CD4-positive, alpha-beta T cell treated with Interleukin-2 at 100 ng/mL for 4 hours (primary cell): ENCODE measurements at regions not wholly inside any gene's neighbourhood (a gene's known extent, or its start where the extent isn't known, plus 50 kb on each side); places are given as distances from the start of the nearest gene placed in this dataset.

ENCODE experiments used
- DNase-seq: peaks from one replicate; pipeline ENCODE4 v3.0.0-alpha.2; 2020; ENCODE audit warnings: low spot score

DNA sequence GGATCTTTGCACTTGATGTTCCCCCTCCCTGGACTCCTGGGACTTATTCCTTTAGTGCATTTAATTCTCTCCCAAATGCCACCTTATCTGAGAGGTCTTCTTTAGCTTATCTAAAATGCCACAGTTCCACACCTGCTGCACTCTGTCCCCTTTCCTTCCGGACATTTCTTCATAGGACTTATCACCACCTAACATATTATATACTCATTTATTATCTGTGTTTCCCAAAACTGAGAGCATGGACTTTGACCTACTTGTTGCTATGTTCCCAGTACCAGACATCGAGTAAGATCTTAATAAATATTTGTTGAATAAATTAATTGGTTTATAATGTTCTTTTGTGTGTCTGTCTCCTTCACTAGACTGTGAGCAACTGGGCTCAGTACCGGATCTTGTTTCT is 585.3 kb downstream of the INSC start:
- no peak for DNase-seq

DNA sequence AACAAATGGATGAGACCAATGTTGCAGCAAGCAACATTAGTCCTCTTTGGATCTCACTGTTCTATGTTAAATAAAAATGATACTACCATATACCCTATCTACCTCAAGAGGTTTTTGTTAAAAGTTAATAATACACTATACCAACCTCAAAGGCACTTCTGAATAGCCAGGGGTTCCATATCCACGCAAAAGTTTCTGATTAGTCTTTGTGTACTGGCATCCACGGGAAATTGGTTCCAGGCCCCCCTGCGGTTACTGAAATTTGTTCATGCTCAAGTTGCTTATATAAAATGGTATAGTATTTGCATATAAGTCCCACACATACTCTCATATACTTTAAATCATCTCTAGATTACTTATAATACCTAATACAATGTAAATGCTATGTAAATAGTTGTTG is 585.7 kb downstream of the INSC start:
- DNase-seq = no peak

DNA sequence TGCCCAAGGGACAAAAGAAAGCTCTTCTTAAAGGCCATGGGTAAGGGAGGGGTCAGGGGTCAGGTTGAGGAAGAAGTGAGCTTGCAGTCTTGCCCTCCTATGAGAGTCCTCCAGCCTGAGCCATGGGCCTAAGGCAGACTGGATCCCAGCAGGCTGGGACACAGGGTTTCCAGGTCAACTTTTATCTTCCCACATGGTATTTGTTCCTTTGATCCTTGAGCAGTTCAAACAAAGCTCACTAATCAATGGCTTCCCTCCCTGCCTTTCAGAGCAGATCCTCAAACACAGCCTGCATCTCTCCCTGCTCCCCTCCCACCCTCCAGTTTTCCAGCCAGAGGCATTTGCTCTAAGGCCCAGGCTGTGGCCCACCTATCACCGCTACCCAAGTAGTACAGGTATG is 589.3 kb downstream of the INSC start:
- DNase-seq = no peak

DNA sequence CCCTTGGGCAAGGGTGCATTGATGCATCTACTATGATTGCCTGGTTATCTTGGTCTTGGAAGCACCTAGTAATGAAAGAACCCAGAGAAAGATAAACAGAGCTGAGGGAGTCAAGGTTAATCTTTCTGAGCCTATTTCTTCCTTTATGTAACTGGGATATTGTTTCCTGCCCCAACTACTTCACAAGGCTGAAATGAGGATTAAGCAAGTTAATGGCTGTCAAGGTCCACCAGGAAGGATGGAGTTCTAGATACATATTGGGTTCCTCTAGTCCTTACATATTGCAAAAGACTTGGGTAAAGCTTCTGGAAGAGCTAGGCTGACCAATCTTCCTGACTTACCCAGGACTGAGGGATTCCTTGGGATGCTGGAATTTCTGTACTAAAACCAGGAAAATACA is 589.8 kb downstream of the INSC start:
- no peak for DNase-seq

DNA sequence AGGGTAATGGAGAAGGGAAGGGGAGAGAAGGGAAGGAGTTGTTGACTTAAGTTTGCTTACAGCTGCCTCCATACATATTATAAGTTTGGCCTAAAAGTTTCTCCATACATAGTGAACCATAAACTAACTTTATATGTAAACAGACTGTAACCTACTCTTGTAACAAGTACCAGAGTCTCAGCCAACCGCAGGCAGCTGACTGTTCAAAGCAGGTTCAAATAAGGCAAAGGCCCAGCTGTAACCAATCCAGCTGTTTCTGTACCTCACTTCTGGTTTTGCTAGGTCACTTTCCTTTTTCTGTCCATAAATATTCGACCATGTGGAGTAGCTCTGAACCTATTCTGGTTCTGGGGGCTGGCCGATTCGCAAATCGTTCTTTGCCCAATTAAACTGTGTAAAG is 591.2 kb downstream of the INSC start:
- DNase-seq = no peak

DNA sequence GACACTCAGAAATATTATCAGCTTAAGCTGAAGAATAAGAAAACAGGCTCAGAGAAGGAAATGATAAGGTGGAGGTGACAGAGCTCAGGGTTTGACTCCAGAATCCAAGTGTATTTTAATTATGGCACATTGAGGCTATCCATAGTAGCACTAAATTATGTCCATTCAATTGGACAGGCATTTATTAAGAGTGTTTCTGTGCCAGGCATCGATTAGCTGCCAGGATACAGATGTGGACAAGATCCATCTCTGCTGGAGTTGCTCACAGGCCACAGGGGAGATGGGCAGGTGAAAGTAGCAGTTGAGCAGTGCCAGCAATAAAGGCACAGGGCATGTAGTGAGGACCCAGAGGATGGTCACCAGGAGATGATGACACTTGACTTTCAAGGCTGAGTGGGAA is 592.5 kb downstream of the INSC start:
- DNase-seq = no peak

DNA sequence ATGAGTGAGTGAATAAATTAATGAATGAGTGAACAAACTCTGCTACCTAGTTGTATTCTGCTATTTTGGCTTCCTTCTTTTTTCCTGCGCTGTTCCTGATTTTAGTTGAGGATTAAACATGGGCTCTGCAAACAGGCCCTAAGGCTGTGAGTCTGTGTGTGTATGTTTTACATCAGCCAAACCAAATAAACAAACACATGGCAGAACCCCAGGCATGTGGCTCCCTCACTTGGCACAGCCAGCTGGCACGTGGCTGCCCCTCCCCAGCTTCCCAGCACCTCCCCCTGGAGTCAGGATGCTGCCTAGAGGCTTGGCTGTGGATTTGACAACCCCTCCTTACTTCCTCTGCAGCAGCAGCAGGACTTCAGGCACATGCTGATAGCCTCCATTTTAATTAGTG is 593.2 kb downstream of the INSC start:
- DNase-seq = no peak

DNA sequence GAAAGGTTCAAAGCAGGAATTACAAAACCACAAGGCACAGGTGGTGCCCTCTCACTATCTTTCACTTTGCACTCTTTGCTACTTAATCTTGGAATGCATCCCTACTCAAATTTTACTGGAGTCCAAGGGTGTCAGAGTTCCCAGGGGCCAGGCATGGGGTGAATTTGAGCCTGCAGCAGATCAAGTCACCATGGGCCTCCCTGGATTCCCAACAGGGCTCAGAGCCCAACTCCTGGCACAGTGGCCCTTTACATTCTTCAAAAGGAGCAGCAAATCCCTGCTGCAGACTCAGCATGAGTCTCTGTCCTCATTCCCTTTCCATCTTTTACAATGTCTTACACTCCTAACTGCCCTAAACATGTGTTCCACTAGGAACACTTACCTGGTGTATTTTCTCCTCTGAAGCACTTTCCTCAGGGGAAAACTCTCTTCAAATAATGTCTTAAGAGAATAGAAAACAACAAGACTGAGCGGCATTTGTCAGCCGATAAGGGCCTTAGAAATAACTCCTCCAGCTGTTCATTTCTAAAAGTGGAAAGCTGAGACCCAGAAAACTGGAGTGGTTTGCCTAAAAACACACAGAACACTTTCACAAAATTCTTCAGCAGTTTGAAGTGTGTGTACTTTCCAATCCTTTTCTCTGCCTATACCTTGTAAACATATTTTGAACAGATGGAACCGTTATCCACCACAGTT is 596.0 kb downstream of the INSC start:
- no peak for DNase-seq

DNA sequence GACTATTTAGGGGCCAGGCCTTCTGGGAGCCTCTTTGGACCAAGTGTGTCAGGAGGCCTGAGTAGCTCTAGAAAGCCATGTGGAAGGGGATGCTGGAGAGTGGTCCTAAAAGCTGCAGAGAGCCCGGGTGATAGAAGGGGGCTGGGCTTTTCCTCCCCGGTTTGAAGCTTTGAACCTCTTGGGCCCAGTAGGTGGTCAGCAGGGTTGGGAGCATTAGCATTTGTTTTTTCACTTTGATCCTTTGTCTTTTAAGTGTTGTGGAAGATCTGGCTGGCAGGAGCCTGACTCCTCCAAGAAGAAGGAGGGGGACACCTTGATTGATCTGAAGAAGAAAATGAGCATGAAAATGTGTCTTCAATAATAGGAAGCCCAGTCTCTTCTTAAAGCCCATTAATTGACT is 596.6 kb downstream of the INSC start:
- no peak for DNase-seq

DNA sequence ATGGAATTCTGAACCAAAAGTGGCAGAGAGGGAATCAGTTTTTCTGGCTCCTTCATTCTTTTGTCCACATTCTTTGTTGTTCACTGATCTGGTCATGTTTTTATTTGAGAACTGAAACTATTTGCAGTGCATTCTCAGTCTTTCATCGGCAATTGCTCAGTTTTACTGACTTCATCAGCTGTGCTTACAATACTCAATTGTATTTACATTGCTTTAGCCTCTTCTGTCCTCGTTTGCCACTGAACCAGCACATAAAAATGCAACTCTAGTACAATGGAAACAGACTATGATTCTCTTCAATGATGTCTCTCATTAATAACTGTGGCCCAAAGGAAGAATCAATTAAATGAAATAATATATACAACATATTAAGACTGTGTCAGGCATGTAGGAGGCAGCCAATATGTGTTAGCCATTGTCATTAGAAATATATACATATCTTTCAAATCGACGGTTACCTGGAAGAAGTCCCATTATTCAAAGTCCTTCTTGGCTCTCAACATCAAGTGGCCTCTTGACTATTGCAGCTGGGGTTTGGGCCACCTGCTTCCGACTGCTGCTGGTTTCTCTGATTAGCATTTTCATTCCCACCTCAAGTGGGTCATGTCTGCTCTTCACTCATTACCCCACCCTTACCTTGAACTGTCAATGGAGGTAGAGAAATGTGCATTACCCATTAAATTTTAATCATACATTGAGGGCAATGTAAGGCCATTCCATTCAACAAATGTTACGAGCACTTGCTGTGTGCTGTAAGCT is 600.1 kb downstream of the INSC start:
- no peak for DNase-seq

DNA sequence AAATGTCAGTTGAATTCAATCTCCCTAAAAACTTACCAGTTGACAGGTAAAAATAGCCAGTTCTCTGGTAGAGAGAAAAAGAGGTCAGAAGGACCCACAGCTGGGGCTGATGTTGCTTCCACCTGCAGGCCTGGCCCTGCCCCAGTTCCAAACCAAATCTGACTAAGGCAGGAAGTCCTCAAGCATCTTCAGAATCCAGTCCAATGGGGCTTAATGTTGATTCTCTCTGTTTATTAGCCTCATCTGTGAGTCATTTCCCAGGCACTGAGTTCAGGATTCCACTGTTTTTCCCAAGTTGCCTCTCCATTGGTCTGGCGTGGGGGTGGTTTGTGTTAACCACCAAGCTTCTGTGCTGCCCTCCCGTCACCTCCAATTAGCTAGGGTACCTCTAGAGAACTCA is 601.8 kb downstream of the INSC start:
- DNase-seq = no peak

DNA sequence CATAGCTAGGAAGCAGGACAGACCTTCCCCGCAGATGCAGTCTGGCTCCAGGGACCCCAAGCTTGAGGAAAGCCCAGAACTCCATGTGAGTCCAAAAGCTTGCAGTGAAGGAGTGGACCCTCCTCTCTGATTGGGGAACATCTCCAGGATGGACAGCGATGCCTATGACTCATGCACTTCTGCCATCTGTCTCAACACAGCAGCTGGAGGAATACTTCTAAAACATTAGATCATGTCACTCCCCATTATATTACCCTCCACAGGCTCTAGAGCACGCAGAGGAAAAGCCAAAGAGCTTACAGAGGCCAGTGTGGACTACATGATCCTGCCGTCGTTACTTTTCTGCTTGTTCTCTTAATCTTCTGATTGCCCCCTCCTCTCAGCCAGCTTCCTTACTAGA is 605.7 kb downstream of the INSC start:
- no peak for DNase-seq

DNA sequence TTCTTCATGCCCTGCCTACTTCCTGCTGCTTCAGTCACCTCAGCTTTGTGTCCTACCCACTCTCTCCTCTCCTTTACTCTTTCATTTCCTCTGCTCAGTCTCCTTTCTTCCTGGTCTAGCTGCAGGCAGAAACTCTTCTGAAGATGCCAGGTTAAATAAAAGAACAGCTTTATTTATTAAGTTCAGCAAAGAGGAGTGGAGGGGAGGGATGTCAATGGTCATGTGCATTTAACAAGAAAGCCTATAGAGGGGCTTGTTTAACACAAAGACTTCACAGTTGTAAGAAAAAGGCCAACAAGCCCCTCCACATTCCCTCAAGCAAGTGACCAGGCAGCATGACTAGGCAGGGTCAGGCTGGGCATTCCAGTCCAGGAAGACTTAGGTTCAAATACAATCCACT is 609.2 kb downstream of the INSC start:
- DNase-seq = no peak

DNA sequence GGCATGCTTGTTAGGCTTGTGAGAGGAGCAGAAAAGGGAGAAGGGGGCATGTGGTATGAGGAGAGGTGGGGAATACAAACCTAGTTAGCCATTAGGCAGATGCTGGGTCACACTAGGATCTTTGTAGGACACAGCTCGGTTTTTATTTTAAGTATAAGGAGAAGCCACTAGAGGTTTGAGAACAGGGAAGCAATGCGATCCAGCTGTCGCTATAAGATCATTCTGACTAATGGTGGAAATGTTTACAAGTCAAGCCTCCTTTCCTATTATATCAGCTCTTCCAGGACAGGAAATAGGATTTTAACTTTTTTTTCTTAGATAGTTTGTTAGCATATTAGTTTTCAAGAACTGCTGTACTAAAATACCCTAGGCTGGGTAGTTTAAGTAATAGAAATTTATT is 609.9 kb downstream of the INSC start:
- DNase-seq = no peak

DNA sequence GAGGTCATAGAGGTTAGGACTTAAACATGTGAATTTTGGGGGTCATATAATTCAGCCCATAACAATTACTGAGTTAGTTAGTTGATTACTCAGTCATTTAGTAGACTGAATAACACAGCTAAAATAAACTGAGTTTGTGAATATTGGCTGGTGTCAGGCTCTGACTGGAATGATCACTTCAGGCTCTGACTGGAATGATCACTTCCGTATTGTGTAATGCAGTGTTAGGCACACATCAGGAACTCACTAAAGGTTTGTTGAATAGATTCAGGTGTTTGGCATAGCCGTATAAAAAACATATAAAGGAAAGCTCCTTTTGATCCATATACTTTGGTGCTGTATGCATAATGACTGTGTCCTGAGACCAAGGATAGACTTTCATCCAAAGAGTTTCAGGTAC is 610.5 kb downstream of the INSC start:
- DNase-seq = no peak

DNA sequence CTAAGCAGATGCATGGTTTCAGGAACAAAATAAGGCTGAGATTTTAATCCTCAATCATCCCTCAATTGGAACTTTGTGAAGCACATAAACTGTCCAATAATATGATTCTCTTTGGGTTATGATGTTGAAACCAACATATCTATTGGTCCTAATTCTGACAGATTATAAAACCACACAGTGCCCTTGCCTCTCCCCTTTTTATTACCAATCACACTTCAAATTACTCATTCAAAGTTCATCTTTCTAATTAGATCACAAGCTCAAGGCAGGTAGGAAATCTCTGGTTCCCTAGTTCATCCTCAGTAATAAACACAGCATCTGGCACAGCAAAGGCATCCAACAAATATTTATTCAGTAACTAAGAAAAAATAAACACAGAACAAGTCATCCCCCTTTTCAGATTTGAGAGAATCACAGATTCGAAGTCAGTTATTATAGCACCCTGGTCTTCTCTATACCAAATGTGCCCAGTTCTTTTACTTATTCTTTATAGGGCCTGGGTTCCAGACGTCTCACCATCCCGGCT is 611.6 kb downstream of the INSC start:
- no peak for DNase-seq

DNA sequence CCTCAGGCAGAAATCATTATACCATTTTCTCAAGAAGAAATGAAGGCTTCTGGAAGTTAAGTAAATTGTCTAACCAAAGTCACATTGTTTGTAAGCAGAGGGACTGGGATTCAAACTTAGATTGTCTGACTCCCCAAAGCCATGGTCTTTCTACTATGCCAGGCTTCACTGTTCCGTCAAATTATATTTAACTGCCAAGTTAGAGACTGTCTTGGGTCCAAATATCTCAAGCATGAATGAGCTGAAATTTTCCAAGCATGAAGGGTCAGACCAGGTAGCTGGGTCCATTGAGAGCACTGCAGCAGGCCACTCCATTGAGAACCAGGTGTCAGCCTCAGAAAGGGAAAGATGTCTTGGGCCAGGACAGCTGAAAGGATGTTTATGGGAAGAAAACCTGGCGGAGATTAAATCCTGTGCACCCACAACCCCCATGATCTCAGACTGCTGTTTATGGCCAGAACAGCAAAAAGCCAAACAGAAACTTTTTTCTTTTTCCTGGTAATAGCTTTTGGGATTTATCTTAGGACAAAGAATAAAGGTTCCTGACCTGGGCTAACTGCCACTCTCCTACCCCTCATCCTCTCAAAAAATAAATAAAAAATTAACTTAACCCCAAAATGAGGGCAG is 612.3 kb downstream of the INSC start:
- DNase-seq = no peak

DNA sequence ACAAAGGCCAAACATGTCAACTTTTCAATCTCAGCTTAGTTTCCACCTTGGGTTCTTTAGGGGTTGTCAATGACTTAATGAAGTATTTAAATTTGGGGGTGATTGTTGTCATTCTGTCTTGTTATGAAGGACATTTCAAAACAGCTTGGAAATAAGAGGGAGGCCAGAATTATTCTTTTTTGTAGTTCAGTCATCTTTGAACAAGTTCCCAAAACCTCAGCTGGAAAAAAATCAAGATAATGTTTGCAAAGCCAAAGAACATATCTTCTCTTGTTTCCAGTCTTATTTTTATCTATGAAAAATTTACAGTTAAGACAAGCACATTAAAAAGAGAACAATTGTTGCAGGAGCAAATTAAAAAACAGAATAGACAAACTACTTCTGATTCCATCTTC is 612.8 kb downstream of the INSC start:
- DNase-seq = no peak

DNA sequence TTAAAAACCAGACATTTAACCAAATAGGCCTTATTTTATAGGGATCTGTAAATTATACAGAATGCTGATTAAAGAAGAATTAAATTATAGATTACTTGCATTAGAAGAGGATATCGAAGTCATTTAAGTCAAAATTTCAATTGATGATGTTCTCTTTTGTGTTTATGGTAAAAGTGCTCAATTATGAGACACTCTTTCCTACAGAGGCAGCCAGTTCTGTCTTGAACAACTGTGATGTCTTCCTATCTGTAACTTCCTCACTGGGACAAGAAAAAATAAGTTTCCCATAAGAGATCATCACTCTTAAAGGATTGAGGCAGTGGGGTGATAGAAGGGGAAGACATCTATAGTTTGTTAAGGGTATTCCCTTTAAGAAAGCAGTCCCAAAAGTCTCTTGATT is 613.5 kb downstream of the INSC start:
- no peak for DNase-seq

DNA sequence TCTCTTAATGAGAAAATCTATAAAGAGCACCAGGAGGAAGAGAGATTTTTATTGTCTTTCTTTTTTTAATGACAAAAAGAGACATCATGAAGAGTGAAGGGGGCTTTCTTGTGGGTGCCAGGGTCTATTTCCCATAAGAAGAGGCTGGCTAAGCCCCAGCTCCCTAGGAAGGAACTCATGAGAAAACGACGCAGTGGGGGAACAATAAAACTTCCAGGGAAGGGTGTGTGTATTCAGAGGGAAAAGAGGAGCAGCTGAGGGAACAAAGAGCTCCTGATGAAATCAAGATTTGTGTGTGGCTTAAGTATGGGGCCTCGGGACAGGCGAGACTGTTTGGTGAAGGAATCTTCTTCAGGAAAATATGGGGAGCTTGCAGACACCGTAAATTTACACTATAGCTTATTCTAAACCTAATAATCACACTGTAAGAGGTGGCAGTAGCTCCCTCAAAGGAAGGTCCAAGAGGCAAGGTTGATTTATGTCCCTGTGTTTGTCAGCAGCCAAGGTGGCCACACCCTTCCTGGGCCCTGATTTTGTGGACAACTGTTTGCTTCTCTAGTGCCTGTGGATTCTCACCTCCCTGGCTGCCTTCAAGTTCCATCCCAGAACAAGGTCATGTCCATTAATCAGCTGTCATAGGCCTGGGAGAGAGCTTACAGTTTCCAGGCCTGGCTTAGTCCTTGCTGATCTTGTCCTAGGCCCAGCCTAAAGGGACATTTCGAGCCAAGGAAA is 615.7 kb downstream of the INSC start:
- DNase-seq = no peak

DNA sequence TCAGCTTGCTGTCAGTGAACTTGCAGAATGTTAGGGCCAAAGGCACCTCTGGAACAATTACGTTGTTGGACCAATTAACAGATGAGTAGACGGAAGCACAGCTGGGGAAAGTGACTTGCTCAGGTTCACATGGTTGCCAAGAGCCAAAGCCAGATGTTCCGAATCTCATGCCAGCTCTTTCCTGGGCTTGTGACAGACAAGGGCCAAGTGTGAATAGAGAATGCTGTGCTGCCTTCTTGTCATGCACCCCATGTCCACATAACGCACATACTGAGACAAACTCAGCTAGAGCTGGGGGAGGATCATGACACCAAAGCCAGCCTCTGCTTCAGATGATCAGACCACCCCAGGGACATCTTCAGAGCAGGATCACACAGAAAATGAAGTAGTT is 616.3 kb downstream of the INSC start:
- DNase-seq = no peak

DNA sequence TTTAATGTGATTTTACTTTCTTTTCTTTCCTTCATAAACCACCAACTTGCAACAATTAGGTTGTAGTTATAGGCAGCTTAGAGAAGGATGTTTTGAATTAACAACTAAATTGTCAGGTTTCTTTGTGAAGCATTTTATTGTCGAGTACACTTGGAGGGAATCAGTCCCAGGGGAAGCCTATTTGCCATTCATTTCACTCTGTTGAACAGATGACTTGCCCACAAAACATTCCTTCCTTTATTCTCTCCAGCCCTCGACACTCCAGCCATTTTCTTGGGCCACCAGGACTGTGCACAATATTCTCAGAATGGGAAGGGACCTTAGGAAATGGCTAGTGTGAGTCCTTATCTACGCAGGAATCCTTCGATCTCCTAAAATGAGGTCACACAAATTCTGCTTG is 620.6 kb downstream of the SOX6 start:
- DNase-seq = no peak

DNA sequence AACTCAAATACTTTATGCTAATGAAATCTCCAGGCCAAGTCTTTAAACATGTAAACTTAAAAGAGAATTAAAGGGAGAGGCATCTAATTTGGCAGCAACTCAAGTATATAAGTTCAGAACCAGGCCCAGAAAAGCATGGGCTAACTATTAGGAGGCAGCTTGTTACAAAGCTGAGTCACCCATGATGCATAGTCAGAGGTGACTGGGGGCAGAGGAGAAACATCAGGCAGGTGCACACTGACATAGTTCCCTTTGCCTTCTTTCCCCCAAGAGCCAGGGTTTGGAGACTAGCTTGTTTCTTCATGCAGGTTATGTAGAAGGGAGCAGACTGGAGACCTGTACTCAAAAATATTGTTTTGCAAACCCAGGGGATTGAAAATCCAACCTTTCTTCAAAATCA is 619.0 kb downstream of the SOX6 start:
- DNase-seq = no peak
